Smooth muscle cell (in vitro differentiated cells): ENCODE measurements at regions not wholly inside any gene's neighbourhood (a gene's known extent, or its start where the extent isn't known, plus 50 kb on each side); places are given as distances from the start of the nearest gene placed in this dataset.

Source experiments
- DNase-seq: peaks from one replicate; lab custom pipeline; 2025; ENCODE audit not compliant: unreplicated experiment; lab: John Stamatoyannopoulos, UW
- H2AFZ ChIP-seq: fragments of 200-600 bp; sonication (generic); 2 replicates; pipeline ENCODE4 v1.6.0; 2016; ENCODE audit warnings: antibody characterized with exemption, low read depth, mild to moderate bottlenecking
- H3F3A ChIP-seq: fragments of 200-600 bp; sonication (generic); 2 replicates; pipeline ENCODE4 v1.6.0; 2017; ENCODE audit warnings: antibody characterized with exemption, low read depth
- H3K27ac ChIP-seq: fragments of 200-600 bp; sonication (generic); 2 replicates; pipeline ENCODE4 v1.5.1; 2016; ENCODE audit warnings: low read depth, mild to moderate bottlenecking
- H3K27me3 ChIP-seq: fragments of 200-600 bp; sonication (generic); 2 replicates; pipeline ENCODE4 v1.6.1; 2016; ENCODE audit warnings: low read depth, mild to moderate bottlenecking
- H3K36me3 ChIP-seq: fragments of 200-600 bp; sonication (generic); 2 replicates; pipeline ENCODE4 v1.5.1; 2016; ENCODE audit warnings: low read depth
- H3K4me1 ChIP-seq: fragments of 200-600 bp; sonication (generic); 2 replicates; pipeline ENCODE4 v1.5.1; 2016; ENCODE audit warnings: low read depth
- H3K4me2 ChIP-seq: fragments of 200-600 bp; sonication (generic); 2 replicates; pipeline ENCODE4 v1.6.0; 2016; ENCODE audit warnings: mild to moderate bottlenecking
- H3K4me3 ChIP-seq: fragments of 200-600 bp; sonication (generic); 2 replicates; pipeline ENCODE4 v1.5.1; 2016; ENCODE audit warnings: mild to moderate bottlenecking
- H3K79me2 ChIP-seq: fragments of 200-600 bp; sonication (generic); 2 replicates; pipeline ENCODE4 v1.6.0; 2016; ENCODE audit warnings: low read depth, mild to moderate bottlenecking
- H3K9ac ChIP-seq: fragments of 200-600 bp; sonication (generic); 2 replicates; pipeline ENCODE4 v1.6.0; 2016; ENCODE audit warnings: low read depth
- H3K9me3 ChIP-seq: fragments of 200-600 bp; sonication (generic); replicated peaks from 2 replicates; pipeline ENCODE4 v1.5.1; 2016; ENCODE audit warnings: low read depth
- H4K20me1 ChIP-seq: fragments of 200-600 bp; sonication (generic); 2 replicates; pipeline ENCODE4 v1.6.0; 2016; ENCODE audit warnings: low read depth
- CTCF ChIP-seq: fragments of 200-600 bp; sonication (generic); IDR thresholded peaks from 2 replicates; pipeline ENCODE4 v1.5.1; 2017; ENCODE audit warnings: borderline replicate concordance, mild to moderate bottlenecking, antibody characterized with exemption; ENCODE audit not compliant: insufficient read depth, poor library complexity, severe bottlenecking
- WGBS: methylation state at CpG from one replicate; pipeline ENCODE4 v1.1.7; 2016; ENCODE audit warnings: low lambda C conversion rate; 5-methylcytosine and 5-hydroxymethylcytosine counted together

- H3K4me3 ChIP-seq, result no peak overlapping the region
- DNase-seq, result no peak
- H3K4me2 ChIP-seq, result no peak overlapping the region
- H2AFZ ChIP-seq, result no peak overlapping the region
- TF ChIP-seq CTCF, result no peak
- no peaks in the 10 kb centered on the region for H3K27me3 ChIP-seq
- WGBS, result 98% methylated on average over 2 of the region's 2 CpGs
- H3F3A ChIP-seq, result no peaks in the 10 kb centered on the region
- no peak overlapping the region for H3K27ac ChIP-seq
- no peaks in the 10 kb centered on the region for H3K4me1 ChIP-seq
- no peaks in the 10 kb centered on the region for H3K79me2 ChIP-seq
- no peaks in the 10 kb centered on the region for H3K36me3 ChIP-seq
- no peak overlapping the region for H3K9ac ChIP-seq
- no peaks in the 10 kb centered on the region for H4K20me1 ChIP-seq
- no peaks in the 10 kb centered on the region for H3K9me3 ChIP-seq
Observed at GRCh38 chr10:57638411-57638810, 629.3 kb downstream of the IPMK start.

- no peaks in the 10 kb centered on the region for H4K20me1 ChIP-seq
- H3K36me3 ChIP-seq, result no peaks in the 10 kb centered on the region
- no peak overlapping the region for H3K4me2 ChIP-seq
- no peak overlapping the region for H3K9ac ChIP-seq
- 28% methylated on average over 3 of the region's 3 CpGs for WGBS
- H3K27me3 ChIP-seq, result no peaks in the 10 kb centered on the region
- H3K4me3 ChIP-seq, result no peak overlapping the region
- peak overlapping the region; percentile 44 for H2AFZ ChIP-seq
- TF ChIP-seq CTCF, result no peak
- H3K79me2 ChIP-seq, result no peaks in the 10 kb centered on the region
- peaks cover 17% of the 10 kb centered on the region for H3K4me1 ChIP-seq
- no peak overlapping the region for H3K27ac ChIP-seq
- no peaks in the 10 kb centered on the region for H3K9me3 ChIP-seq
- no peaks in the 10 kb centered on the region for H3F3A ChIP-seq
- DNase-seq, result no peak
Observed at GRCh38 chr10:57628592-57629284, 639.0 kb downstream of the IPMK start.

- TF ChIP-seq CTCF, result no peak
- 30% methylated on average over 2 of the region's 2 CpGs for WGBS
- no peak overlapping the region for H2AFZ ChIP-seq
Observed at GRCh38 chr10:57627642-57628178, 640.0 kb downstream of the IPMK start.

More at GRCh38 chr10:57627642-57628178, 640.0 kb downstream of the IPMK start:
- Histone ChIP-seq H3K4me1 (peaks cover 17% of the 10 kb centered on the region), H3K79me2 (no peaks in the 10 kb centered on the region), H3F3A (no peaks in the 10 kb centered on the region), H3K36me3 (no peaks in the 10 kb centered on the region), H3K4me2 (no peak overlapping the region), H3K27me3 (no peaks in the 10 kb centered on the region), H3K27ac (no peak overlapping the region), H3K9me3 (no peaks in the 10 kb centered on the region), H4K20me1 (no peaks in the 10 kb centered on the region), H3K9ac (no peak overlapping the region), H3K4me3 (no peak overlapping the region)
- no peak for DNase-seq
